ENCODE measurements at regions not wholly inside any gene's neighbourhood (a gene's known extent, or its start where the extent isn't known, plus 50 kb on each side); places are given as distances from the start of the nearest gene placed in this dataset.

DNA sequence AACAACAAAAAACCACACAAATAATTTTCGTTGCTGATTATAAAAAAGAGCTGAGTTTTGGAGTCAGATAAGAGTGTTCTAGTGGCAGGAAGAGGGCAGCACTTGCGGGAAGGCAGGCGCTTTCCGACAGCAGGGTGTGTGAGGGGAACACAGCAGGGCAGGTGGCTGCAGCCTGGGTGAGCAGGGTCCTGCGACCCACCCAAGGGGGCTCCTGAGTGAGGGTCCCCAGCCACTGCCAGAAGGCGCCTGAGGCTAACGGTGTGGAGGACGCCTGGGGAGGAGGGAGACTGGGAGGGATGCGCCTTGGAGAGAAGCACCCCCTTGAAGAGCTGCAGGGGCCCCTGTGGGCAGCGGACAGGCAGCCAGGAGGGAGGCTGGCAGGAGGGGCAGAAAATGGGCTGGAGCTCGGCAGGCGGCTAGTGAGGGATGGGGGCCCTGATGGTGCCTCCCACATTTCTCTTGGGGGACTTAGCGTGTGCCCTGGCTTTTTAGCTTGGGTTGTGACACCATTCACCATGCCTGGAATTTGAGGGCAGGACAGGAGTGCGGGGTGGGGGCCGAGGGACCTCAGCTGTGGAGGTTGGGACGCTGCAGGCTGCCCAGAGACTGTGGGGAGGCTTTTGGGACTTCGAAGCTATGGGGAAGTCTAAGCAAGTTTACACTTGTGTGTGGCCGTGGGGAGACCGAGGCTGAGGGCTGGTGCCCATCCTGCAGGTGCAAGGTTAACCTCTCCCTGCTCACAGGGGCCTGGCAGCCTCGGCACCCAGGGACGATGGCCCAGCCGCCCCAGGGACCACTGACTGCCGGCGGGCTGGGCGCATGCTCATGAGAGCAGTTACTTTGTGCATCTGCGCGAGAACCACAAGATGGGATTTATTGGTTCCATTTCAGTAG, 111.4 kb downstream of the SIK1 start:
- Histone ChIP-seq H3K4me3 (ENCODE audit: low read length) (no peak overlapping the region), H3K4me1 (ENCODE audit: control insufficient read depth, insufficient read depth, low read length) (peaks cover 6% of the 10 kb centered on the region; the same call in 1 of the 2 replicates), H3K27me3 (ENCODE audit: control insufficient read depth, insufficient read depth, low read length) (no peaks in the 10 kb centered on the region), H3K9me3 (ENCODE audit: control insufficient read depth, insufficient read depth, low read length) (no peaks in the 10 kb centered on the region), H3K36me3 (ENCODE audit: control insufficient read depth, insufficient read depth, low read length) (no peaks in the 10 kb centered on the region), H3K27ac (ENCODE audit: low read length) (no peak overlapping the region)
- WGBS (ENCODE audit: insufficient coverage, insufficient read length), result 100% methylated on average over 1 of the region's 27 CpGs
- no peak for DNase-seq (ENCODE audit: low read depth, low spot score)

DNA sequence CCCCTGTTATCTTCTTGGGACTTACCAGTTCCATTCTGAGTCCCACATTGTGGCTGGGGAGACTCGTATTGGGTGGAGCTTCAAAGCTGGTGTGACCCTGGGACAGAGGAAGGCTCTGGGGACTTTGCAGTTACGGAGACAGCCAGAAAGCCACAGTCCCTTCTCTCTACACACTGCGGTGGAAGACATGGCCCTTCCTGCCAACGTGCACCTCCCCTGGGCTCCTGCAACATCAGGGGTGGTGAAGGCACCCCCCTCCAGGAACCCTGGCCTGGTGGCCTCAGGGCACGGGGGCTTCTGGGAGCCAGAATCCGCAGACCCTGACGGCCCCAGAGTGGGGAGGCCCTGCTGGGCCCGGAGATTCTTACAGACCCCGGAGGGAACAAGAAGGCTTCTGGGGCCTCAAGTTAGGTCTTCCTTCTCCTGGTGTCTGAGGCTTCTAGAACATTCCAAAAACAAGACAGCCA, 113.0 kb downstream of the SIK1 start:
- Histone ChIP-seq H3K27ac (ENCODE audit: low read length) (no peak overlapping the region), H3K4me1 (ENCODE audit: control insufficient read depth, insufficient read depth, low read length) (peaks cover 6% of the 10 kb centered on the region; the same call in 1 of the 2 replicates), H3K27me3 (ENCODE audit: control insufficient read depth, insufficient read depth, low read length) (no peaks in the 10 kb centered on the region), H3K36me3 (ENCODE audit: control insufficient read depth, insufficient read depth, low read length) (no peaks in the 10 kb centered on the region), H3K9me3 (ENCODE audit: control insufficient read depth, insufficient read depth, low read length) (no peaks in the 10 kb centered on the region), H3K4me3 (ENCODE audit: low read length) (no peak overlapping the region)
- DNase-seq (ENCODE audit: low read depth, low spot score), result no peak
- no CpG with 5 or more reads among the region's 9 CpGs for WGBS (ENCODE audit: insufficient coverage, insufficient read length)

DNA sequence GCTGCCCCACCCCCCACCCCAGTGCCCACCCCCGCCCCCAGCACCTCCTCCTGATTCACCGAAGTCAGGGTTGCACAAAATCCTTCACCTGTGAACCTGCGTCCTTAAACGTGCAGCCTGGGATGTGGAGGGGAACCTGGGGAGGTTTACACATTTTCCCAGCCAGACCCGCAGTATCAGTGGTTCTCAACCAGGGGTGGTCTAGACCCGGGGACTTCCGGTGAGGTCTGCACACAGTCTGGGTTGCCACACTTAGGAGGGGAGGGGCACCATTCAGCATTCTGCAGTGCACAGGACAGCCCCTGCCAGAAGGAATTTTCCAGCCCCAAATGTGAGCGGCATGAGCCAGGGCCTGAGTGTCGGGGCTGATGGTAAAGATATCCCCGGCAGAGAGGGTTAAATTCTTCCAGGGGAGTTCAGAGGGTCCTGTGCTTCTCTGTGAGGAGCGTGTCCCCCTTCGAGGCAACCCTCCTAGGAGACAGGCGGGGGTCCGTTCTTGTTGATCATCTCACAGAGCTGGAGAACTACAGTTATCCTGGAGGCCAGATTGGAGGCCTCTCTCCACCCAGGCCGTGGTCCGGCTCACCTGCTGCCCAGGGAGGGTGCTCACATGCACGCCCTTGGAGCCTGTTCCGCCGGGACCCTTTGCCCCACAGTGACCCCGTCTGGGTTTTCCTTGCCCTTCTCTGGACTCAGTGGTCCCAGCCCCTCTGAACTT, 113.6 kb downstream of the SIK1 start:
- no CpG with 5 or more reads among the region's 20 CpGs for WGBS (ENCODE audit: insufficient coverage, insufficient read length)
- peaks cover 6% of the 10 kb centered on the region; the same call in 1 of the 2 replicates for H3K4me1 ChIP-seq (ENCODE audit: control insufficient read depth, insufficient read depth, low read length)
- no peak overlapping the region for H3K4me3 ChIP-seq (ENCODE audit: low read length)
- no peak overlapping the region for H3K27ac ChIP-seq (ENCODE audit: low read length)
- H3K27me3 ChIP-seq (ENCODE audit: control insufficient read depth, insufficient read depth, low read length), result no peaks in the 10 kb centered on the region
- no peaks in the 10 kb centered on the region for H3K36me3 ChIP-seq (ENCODE audit: control insufficient read depth, insufficient read depth, low read length)
- no peaks in the 10 kb centered on the region for H3K9me3 ChIP-seq (ENCODE audit: control insufficient read depth, insufficient read depth, low read length)
- no peak for DNase-seq (ENCODE audit: low read depth, low spot score)

DNA sequence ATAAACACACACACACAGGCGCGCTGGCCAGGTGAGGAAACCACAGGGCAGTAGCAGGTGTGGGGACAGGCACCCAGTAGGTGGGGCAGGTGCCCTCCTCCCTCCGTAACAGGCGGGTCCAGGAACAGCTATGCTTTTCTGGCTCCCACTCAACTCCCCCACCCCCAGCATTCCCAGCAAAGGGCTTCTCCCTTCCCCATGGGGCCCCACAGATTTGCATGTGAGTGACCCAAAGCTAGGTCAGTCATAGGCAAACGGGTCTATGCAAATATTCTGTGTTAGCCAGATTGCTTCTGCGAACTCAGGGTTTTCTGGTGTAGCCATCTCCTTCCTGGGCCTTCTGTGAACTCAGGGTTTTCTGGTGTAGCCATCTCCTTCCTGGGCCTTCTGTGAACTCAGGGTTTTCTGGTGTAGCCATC, 114.2 kb downstream of the SIK1 start:
- H3K27ac ChIP-seq (ENCODE audit: low read length), result no peak overlapping the region
- peaks cover 6% of the 10 kb centered on the region; the same call in 1 of the 2 replicates for H3K4me1 ChIP-seq (ENCODE audit: control insufficient read depth, insufficient read depth, low read length)

DNA sequence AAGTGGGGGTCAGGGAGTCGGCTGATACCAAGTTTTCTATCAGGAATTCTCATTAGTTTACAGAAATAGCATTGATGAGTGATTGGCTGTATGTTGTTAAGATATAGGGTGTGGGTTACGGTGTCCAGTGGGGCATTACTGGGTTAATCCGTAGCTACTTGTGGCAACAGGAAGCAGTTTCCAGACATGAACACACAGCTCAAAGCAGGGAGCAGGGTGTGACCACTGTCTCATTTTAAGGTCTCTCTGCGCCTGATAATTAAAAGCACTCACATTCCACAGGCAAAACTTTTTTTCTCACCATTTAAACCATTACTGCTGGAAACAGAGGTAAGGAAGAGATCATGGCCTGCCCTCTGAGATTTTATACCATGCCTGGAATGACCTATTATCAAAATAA, 114.9 kb downstream of the SIK1 start:
- DNase-seq (ENCODE audit: low read depth, low spot score), result no peak
- Histone ChIP-seq H3K27ac (ENCODE audit: low read length) (no peak overlapping the region), H3K27me3 (ENCODE audit: control insufficient read depth, insufficient read depth, low read length) (no peaks in the 10 kb centered on the region), H3K4me1 (ENCODE audit: control insufficient read depth, insufficient read depth, low read length) (peaks cover 6% of the 10 kb centered on the region; the same call in 1 of the 2 replicates), H3K36me3 (ENCODE audit: control insufficient read depth, insufficient read depth, low read length) (no peaks in the 10 kb centered on the region), H3K9me3 (ENCODE audit: control insufficient read depth, insufficient read depth, low read length) (no peaks in the 10 kb centered on the region), H3K4me3 (ENCODE audit: low read length) (no peak overlapping the region)
- no CpG with 5 or more reads among the region's 4 CpGs for WGBS (ENCODE audit: insufficient coverage, insufficient read length)

More for the DNA sequence above, 114.2 kb downstream of the SIK1 start:
- Histone ChIP-seq H3K9me3 (ENCODE audit: control insufficient read depth, insufficient read depth, low read length) (no peaks in the 10 kb centered on the region), H3K36me3 (ENCODE audit: control insufficient read depth, insufficient read depth, low read length) (no peaks in the 10 kb centered on the region), H3K27me3 (ENCODE audit: control insufficient read depth, insufficient read depth, low read length) (no peaks in the 10 kb centered on the region), H3K4me3 (ENCODE audit: low read length) (no peak overlapping the region)
- DNase-seq (ENCODE audit: low read depth, low spot score), result no peak
- WGBS (ENCODE audit: insufficient coverage, insufficient read length), result no CpG with 5 or more reads among the region's 6 CpGs

DNA sequence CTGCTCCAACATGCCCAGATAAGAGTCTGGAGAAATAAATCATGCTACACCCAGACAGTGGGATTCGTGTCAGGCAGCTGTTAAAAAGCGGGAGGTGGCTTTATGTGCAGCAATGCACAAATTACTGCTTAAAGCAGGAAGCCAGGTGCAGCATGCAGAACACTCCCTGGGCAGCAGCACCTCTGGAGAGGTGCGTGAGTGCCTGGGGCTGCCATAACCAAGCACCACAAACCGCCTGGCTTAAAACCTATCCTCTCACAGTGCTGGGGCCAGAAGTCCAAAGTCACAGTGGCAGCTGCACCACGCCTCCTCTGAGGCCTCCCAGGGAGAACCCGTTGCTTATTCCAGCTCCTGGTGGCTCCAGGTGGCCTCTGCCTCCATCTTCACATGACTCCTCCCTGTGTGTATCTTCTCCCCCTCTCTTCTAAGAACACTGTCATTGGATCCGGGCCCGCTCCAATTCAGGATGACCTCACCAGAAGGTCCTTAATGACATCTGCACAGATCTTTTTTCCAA, 115.6 kb downstream of the SIK1 start:
- Histone ChIP-seq H3K4me1 (ENCODE audit: control insufficient read depth, insufficient read depth, low read length) (peaks cover 6% of the 10 kb centered on the region; the same call in 1 of the 2 replicates), H3K27me3 (ENCODE audit: control insufficient read depth, insufficient read depth, low read length) (no peaks in the 10 kb centered on the region), H3K36me3 (ENCODE audit: control insufficient read depth, insufficient read depth, low read length) (no peaks in the 10 kb centered on the region), H3K27ac (ENCODE audit: low read length) (no peak overlapping the region), H3K4me3 (ENCODE audit: low read length) (no peak overlapping the region), H3K9me3 (ENCODE audit: control insufficient read depth, insufficient read depth, low read length) (no peaks in the 10 kb centered on the region)
- no peak for DNase-seq (ENCODE audit: low read depth, low spot score)
- no CpG with 5 or more reads among the region's 8 CpGs for WGBS (ENCODE audit: insufficient coverage, insufficient read length)

DNA sequence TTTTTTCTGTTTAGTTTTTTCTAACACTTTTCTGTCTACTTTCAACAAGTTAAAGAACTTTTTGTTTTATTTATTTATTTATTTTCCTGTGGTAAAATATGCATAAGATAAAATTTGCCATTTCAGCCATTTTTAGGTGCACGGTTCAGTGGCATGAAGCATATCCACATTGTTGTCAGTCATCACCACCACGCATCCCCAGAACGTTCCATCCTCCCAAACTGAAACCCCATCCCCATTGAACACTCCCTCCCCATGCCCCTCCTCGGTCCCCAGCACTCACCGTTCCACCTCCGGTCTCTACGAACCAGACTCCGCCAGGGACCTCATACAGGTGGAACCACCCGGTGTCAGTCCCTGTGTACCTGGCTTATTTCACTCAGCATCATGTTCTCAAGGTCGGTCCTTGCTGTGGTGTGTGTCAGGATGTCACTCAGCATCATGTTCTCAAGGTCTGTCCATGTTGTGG, 118.1 kb downstream of the SIK1 start:
- no CpG with 5 or more reads among the region's 10 CpGs for WGBS (ENCODE audit: insufficient coverage, insufficient read length)
- Histone ChIP-seq H3K4me3 (ENCODE audit: low read length) (no peak overlapping the region), H3K36me3 (ENCODE audit: control insufficient read depth, insufficient read depth, low read length) (no peaks in the 10 kb centered on the region), H3K4me1 (ENCODE audit: control insufficient read depth, insufficient read depth, low read length) (peaks cover 6% of the 10 kb centered on the region; the same call in 1 of the 2 replicates), H3K27me3 (ENCODE audit: control insufficient read depth, insufficient read depth, low read length) (no peaks in the 10 kb centered on the region), H3K27ac (ENCODE audit: low read length) (no peak overlapping the region), H3K9me3 (ENCODE audit: control insufficient read depth, insufficient read depth, low read length) (no peaks in the 10 kb centered on the region)
- no peak for DNase-seq (ENCODE audit: low read depth, low spot score)

DNA sequence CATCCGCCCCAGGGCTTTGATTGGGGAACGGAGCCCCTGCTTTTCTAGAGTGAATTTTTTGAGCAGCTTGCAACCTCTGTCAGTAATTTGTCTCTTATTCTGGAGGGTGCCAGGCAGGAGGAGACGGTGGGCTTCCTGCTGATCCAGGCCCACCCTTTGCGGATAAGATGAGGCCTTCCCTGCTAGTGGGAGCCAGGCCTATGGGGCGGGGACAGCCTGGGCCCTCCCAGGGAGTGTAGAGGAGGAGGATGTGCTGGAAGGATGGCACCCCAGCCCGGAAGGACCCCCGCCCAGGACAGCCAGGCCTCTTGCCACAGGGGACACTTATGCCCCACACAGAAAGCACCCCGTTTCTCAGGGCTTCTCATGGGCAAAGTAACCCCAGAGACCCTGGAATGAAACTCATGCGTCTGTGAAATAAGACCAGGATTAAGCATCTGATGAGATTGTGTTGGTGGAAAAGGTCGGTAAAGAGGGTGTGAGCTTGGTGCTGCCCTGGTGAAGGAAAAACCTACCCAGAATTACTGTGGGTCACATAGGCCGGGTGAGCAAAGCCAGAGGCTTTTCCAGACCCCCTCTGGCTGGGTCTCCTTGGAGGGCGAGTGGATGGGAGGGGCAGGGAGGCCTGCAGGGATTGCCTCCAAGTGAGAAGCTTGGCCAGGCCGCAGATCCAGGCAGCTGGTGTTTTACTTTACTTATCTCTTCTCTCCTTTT, 118.7 kb downstream of the SIK1 start:
- H3K36me3 ChIP-seq (ENCODE audit: control insufficient read depth, insufficient read depth, low read length), result no peaks in the 10 kb centered on the region
- DNase-seq (ENCODE audit: low read depth, low spot score), result no peak
- no peak overlapping the region for H3K4me3 ChIP-seq (ENCODE audit: low read length)
- H3K27ac ChIP-seq (ENCODE audit: low read length), result no peak overlapping the region
- H3K4me1 ChIP-seq (ENCODE audit: control insufficient read depth, insufficient read depth, low read length), result peaks cover 4% of the 10 kb centered on the region; the same call in 1 of the 2 replicates
- H3K27me3 ChIP-seq (ENCODE audit: control insufficient read depth, insufficient read depth, low read length), result no peaks in the 10 kb centered on the region
- H3K9me3 ChIP-seq (ENCODE audit: control insufficient read depth, insufficient read depth, low read length), result no peaks in the 10 kb centered on the region
- WGBS (ENCODE audit: insufficient coverage, insufficient read length), result no CpG with 5 or more reads among the region's 13 CpGs

DNA sequence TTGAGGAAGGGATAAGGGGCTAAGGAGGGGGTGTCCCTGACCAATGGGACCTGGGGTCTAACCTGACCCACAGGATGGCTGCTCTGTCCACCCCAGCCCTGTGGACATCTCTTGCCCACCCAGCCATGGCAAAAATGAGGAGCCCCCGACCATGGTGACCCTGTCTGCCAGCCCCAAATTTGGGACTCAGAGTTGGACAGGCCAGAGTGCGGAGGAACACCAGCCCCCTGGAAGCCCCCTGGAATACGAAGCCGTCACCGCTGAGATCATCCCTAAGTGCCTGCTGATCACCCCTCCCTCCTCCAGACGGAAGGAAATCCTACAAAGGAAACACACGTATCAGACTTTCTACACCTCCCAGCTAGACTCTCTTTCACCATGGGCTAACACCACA, 119.3 kb downstream of the SIK1 start:
- no peaks in the 10 kb centered on the region for H3K36me3 ChIP-seq (ENCODE audit: control insufficient read depth, insufficient read depth, low read length)
- H3K27me3 ChIP-seq (ENCODE audit: control insufficient read depth, insufficient read depth, low read length), result no peaks in the 10 kb centered on the region
- no peak for DNase-seq (ENCODE audit: low read depth, low spot score)
- H3K4me3 ChIP-seq (ENCODE audit: low read length), result no peak overlapping the region
- no CpG with 5 or more reads among the region's 7 CpGs for WGBS (ENCODE audit: insufficient coverage, insufficient read length)
- H3K27ac ChIP-seq (ENCODE audit: low read length), result no peak overlapping the region
- peaks cover 4% of the 10 kb centered on the region; the same call in 1 of the 2 replicates for H3K4me1 ChIP-seq (ENCODE audit: control insufficient read depth, insufficient read depth, low read length)
- H3K9me3 ChIP-seq (ENCODE audit: control insufficient read depth, insufficient read depth, low read length), result no peaks in the 10 kb centered on the region

Data from iPS DF 6.9 (cell line).